Activated naive CD4-positive, alpha-beta T cell treated with Interleukin-2 at 50 U/mL for 16 hours (primary cell): ENCODE measurements at regions not wholly inside any gene's neighbourhood (a gene's known extent, or its start where the extent isn't known, plus 50 kb on each side); places are given as distances from the start of the nearest gene placed in this dataset.
"Not testable (repeated sequence)": the region's sequence is repeated elsewhere in the genome, so short reads cannot be mapped to it uniquely, and the experiment has no call there.

Experiments used
- DNase-seq: peaks from one replicate; pipeline ENCODE4 v3.0.0-alpha.2; 2020

DNA sequence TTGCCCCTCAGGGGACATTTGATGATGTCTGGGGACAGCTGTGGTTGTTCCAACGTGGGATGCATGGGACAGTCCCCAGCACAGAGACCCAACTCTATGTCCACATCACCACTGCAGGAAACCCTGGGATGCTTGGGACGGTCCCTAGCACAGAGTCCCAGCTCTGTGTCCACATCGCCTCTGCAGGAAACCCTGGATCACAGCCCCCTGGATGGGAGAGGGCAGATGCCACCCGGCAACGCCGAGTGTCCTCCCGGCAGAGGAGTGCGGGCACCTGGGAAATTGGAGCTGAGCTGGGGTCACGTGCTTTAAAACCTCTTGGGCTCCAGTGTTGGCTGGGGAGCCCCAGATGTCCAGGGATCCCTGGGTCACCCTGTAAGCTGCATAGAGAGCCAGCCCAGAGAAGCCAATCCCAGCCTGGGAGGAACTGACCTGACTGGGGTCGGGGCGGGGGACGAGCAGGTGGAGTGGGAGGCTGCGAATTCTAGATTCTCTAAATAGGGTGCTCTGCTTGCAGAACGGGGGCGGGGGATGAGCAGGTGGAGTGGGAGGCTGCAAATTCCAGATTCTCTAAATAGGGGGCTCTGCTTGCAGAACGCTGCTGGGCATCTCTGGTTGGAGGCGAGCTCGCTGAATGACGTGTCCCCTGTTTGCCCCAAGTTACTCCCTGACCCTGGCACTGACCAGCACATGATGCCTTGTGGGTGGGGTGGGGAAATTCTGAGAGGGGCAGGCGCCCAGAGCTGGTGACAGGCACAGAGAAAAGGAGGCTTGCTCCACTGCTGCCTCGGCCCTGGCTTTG, 1197.8 kb downstream of the BRD1 start:
- no peak for DNase-seq

DNA sequence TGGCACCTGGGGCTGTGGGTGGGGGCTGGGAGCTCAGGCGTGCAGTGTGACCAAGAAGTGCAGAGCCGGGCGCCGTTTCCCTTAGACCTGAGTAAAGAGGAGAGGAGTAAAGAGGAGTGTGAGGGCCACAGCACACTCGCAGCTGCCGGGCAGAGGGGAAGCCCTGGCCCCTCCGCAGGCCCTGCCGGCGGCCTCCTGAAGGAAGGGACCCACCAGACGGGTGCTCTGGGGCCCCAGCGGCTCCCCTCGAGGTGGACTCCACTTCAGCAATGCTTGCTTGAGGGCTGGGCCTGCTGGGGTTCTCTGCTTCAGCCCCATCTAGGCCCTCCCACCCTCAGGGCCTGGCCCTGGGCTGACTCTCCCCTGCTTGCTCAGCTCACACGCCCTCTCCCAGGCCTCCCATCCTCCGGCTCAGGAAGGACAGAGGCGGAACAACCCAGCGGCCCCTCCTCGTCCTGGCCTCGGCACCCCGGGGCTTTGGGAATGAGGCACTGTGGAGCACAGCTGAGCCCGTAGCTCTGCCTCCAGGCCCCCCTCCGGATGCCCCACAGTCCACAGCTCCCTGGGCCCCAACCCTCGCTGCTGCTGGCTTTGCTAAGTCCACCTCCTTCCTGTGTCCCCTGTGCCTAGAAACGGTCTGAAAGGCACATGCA, 1198.7 kb downstream of the BRD1 start:
- no peak for DNase-seq

DNA sequence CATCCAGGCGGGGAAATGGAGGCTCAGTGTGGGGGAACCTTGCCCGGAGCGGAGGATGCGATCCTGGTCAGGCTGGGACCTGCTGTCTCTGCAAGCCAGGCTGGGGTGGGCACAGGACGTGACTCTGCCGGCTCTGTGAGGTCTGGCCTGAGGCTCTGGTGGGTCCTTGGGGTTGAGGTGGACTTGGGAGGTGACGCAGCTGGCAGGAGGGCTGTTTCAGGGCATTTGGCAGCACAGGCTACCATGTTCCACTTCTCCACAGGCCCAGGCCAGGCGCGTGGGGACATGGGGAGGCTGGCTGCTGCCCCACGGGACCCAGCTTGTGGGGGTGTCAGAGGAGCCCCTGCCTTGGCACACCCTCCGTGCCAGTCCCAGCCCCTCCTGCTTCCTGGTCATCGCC, 1199.7 kb downstream of the BRD1 start:
- DNase-seq = no peak

DNA sequence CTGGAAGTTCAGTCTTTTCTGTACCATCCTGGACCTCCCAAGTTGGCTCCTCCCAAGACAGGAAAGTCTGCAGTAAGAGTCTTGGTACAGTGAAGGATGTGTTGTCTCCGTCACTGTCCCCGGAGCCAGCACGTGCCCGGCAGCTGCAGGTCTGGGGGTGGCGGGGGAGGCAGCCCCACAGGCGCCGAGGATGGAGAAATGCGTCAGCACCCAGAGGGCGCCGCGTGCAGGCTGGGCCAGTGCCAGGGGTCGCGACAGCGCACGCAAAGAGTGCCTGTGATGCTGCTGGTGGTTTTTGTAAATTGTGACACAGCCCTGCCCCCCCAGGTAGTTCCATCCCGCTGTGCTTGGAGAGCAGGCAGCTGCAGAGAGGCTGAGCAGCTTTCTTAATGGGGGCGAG, 1200.5 kb downstream of the BRD1 start:
- DNase-seq = no peak

GRCh38 chr22:48624401-48624800, 1203.3 kb downstream of the BRD1 start:
- DNase-seq = no peak

- DNase-seq = no peak
These were observed 1204.7 kb downstream of the BRD1 start for GRCh38 chr22:48622891-48623545.

- no peak for DNase-seq
These were observed 1206.6 kb downstream of the BRD1 start for GRCh38 chr22:48621085-48621484.

GRCh38 chr22:48620460-48620859, 1207.2 kb downstream of the BRD1 start:
- DNase-seq = not testable (repeated sequence)

- no peak for DNase-seq
These were observed 1208.0 kb downstream of the BRD1 start for GRCh38 chr22:48619721-48620120.

GRCh38 chr22:48618326-48618725, 1209.3 kb downstream of the BRD1 start:
- DNase-seq = no peak

DNA sequence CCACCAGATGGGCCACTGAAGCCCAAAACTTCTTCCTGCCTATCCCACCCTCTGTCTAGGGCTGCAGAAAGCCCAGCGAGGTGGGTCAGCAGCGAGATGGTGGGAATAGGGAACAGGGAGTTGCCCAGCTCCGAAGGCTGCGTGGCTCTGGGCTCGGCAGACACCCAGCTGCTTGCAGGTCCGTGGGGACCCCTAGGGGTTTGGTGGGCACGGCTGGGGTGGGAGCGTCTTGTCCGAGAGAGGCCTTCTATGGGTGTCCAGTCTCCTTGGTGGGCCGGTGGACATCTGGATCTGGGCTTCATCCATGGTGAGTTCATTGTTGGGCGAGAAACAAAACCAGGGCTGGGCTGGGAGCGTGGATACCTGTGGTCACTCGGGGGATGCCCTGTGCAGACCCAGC, 1211.0 kb downstream of the BRD1 start:
- no peak for DNase-seq

- no peak for DNase-seq
These were observed 1212.3 kb downstream of the BRD1 start for GRCh38 chr22:48615171-48616008.

DNA sequence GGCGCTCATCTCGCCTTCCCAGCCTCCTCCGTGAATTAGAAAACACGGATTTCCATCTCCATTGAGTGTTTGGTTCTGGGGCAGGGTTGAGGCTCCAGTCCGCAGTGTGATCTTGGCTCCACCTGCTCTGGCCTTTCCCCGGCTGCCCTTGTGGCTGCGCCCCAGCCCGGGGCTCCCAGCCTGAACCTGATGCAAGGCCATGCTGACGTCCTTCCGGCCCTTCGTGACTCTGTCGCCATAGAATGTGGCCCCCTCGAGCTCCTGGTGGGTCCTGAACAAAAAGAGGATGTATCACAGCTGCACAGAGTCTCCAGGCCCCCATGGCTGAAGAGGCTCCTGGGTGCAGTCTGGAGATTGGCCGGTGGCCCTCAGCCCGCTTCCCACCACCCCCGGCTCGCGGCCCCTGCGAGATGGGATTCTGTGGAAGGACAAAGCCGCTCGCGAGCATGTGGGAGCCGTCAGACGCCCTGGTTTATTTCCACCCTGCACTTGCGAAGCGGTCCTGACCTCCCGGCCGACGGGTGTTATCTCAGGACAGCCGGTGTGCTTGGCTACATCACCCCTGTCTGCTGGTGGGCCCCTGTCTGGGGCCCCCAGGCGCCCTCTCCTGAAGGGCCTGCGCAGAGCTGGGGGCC, 1214.0 kb downstream of the BRD1 start:
- DNase-seq = no peak

DNA sequence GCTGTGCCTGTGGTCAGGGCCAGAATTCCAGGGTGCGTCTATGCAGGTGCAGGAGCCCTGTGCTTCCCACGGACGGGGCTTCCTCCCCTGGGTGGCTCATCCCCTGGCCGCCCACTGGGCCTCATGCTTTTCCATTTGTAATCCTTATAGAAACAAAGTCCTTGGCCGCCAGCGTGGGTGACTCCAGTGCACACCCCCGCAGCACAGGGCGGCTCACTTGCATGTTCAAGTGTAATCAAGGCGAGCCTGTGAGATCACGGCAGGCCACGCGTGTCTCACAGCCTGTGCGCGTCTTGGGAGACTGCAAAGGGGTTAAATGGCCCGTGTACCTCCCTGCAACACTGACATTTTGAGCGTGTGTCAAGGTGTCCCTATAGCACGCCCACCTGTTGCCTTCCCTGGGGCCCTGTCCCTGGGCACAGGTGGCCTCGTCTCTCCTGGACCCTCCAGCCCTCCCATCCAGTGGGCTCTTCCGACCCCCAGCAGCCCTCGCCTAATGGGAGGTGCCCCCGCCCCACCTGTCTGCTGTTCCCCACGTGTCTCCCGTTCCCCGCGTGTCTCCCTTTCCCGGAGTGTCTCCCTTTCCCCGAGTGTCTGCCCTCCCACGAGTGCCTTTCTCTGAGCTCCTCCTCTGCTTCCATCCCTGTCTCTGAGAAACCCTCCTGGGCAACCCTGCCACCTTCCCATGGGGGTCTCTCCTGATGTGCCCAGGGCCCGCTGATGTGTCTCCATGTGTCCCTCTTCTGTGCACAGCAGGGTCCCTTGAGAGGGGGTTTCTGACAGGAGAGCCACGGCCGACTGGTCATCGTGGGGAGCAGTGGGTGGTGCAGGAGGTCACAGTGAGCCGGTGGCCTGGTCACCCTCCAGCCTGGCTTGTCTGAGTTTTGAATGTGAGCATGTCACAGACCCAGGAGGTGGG, 1215.3 kb downstream of the BRD1 start:
- DNase-seq = no peak

DNA sequence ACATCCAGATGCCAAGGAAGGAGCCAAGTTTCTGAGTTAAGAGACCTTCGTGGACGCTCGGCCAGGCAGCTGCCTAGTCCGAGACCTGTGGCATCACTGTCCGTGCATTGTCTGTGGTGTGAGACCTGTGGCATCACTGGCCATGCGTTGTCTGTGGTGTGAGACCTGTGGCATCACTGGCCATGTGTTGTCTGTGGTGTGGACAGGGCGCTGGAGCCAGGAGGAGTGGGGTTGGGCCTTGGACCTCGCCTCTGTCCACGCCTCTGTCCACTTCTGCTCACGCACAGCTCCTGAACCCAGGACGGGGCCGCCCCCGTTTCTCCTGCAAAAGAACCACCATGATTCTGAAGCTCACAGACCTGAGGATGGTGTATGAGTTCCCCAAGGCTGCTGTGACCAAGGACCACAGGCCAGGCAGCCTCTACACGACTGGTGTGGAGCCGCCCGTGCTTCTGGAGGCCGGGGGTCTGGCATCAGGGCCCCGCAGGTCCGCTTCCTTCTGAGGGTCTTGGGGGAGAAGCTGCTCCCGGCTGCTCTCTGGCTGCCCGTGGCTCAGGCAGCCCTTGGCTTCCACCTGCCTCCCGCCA, 1218.3 kb downstream of the BRD1 start:
- DNase-seq = no peak

GRCh38 chr22:48607901-48608662, 1219.6 kb downstream of the BRD1 start:
- DNase-seq = no peak

- no peak for DNase-seq
These were observed 1220.9 kb downstream of the BRD1 start for GRCh38 chr22:48606684-48607307.

DNA sequence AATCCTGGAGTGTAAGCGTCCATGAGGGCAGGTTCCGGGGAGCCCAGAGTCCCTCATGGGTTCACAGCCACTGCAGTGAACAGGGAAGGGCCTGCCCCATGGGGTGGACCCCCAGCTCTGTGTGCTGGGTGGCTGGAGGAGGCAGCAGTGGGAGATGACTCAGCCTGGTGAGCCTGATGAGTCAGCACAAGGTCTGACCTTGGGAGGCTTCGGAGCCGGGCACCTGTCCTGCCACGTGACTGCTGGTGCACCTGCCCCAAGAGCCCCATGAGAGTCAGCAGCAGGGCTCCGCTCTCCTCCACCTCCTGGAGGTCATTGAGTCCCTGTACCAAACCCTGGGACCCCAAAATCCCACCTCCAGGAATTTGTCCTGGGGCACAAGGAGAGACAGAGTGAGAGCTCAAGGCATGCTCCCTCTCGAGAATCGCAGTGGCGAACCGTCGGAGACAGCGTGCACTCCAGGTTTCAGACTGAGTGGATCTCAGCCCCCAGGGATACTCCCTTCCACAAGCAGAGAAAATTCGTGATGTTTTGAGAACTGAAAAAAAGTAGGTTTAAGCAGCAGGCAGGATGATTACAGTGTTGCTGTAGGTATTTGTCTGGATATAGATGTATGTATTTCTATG, 1221.7 kb downstream of the BRD1 start:
- DNase-seq = no peak

GRCh38 chr22:48605125-48605524, 1222.5 kb downstream of the BRD1 start:
- no peak for DNase-seq
